GM21619 (cell line): ENCODE measurements at regions not wholly inside any gene's neighbourhood (a gene's known extent, or its start where the extent isn't known, plus 50 kb on each side); places are given as distances from the start of the nearest gene placed in this dataset.
"Not testable (repeated sequence)": the region's sequence is repeated elsewhere in the genome, so short reads cannot be mapped to it uniquely, and the experiment has no call there.

ENCODE experiments used
- ATAC-seq: cut with Tn5 transposase; IDR thresholded peaks from one replicate; pipeline ENCODE4 v1.9.1; 2021; ENCODE audit not compliant: unreplicated experiment

GRCh38 chr1:169048043-169048442 is 58.4 kb upstream of the ATP1B1 start:
- no peak for ATAC-seq

DNA sequence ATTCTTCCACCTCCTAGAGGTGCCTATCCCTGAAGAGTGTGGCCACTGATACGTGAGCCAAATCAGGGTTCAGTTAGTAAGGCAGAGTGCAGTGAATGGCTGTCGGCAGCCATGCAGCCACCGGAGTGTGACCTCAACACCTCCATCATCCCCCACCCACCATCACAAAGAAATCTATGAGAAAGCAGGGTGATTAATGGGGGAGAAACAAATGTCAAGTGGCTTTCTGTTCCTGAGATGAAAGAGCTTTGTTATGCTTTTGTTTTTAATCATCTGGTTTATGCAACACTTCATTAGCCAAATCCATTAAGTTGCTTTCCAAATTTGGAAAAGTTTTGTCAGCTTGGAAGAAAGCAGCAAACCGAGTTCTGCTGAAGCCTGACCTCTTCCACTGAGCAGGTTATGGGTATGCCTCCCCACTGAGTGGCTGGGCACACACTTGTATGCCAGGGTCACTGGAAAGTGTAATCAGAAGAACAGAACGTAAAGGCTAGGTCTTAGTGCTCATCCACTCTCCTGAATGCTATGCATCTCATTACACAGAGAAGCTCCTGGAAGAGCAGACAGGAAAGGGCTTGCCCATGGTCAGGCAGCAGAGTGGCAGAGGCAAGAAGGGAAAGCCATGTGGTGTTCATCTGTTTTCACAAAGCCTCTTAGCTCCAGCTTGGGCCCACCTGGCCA is 57.1 kb upstream of the ATP1B1 start:
- no peak for ATAC-seq

DNA sequence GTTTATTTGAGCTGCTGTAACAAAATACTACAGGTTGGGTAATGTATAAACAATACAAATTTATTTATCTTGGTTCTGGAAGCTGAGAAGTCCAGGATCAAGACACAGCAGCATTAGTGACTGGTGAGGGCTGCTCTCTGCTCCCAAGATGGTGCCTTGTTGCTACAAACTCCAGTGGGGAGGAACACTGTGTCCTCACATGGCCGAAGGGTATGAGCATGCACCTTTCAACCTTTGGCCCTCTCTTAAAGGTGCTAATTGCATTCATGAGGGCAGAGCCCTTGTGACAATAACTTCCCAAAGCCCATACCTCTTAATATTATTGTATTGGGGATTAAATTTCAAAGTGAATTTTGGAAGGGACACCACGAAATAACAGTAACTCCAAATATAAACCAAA is 55.3 kb upstream of the ATP1B1 start:
- ATAC-seq: no peak

- ATAC-seq: not testable (repeated sequence)
Measured at GRCh38 chr1:169052171-169052570, 54.3 kb upstream of the ATP1B1 start.

GRCh38 chr1:169052727-169053126 is 53.8 kb upstream of the ATP1B1 start:
- ATAC-seq: no peak

DNA sequence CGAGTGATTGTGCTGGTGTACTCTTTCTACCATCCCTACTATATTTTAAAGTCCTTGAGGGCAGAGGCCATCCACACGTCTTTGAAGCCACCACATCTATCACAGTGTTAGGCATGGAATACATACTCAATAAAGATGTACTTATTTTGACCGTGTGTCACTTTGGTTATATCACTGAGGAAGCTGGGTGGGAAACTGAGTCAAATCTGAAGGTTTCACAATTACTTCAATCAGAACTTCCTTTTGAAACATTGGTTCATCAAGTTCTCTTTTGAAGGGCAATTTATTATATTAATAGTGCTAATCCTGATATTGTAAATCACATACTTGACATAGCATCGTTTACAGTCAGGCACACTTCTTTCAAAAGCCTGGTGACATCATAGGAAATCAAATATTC is 53.3 kb upstream of the ATP1B1 start:
- ATAC-seq: no peak
